ENCODE measurements at regions not wholly inside any gene's neighbourhood (a gene's known extent, or its start where the extent isn't known, plus 50 kb on each side); places are given as distances from the start of the nearest gene placed in this dataset.

DNA sequence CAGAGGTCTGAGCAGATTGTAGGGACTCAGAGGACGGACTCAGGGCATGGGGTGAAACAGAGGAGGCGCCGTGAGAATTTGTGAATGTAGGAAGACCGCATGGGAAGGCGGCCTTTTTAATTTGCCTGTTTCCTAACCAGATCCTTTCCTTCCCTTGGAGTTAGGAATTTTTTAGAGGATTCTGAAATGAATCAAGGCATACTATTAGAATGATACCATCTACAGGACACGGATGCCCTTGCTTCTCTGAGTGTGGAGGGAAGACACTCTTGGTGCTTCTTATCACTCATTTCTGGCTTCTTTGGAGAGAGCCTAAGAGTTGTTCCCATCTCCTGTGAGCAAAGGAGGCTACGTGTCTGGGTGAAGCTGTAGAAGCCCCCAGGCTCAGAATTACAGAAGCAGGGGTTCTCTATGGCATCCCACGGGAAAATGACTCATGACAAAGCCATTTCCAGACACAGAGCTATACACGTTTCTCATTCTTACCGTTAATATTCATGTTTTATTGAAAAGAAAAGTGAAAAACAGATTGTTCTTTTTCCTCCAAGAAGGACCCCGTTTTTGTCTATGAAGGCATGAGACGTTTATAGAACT, 148.5 kb downstream of the EDN3 start:
- Histone ChIP-seq H3K4me3 (ENCODE audit: insufficient read depth, low read depth, low read length) (no peak overlapping the region), H4K8ac (ENCODE audit: low read depth in 2 of 2, low read length in 2 of 2) (no peak overlapping the region), H3K79me1 (ENCODE audit: low read depth in 1 of 2, low read length in 2 of 2) (no peaks in the 10 kb centered on the region), H3K27me3 (ENCODE audit: control insufficient read depth, insufficient read depth, low read length) (no peaks in the 10 kb centered on the region), H4K5ac (ENCODE audit: low read depth, low read length) (no peak overlapping the region), H2BK15ac (ENCODE audit: low read depth, low read length) (no peak overlapping the region), H3K9ac (ENCODE audit: low read depth, low read length) (no peak overlapping the region), H3K36me3 (ENCODE audit: control insufficient read depth, insufficient read depth, low read length) (no peaks in the 10 kb centered on the region), H4K91ac (ENCODE audit: insufficient read depth, low read depth, low read length) (no peak overlapping the region), H3K9me3 (ENCODE audit: control insufficient read depth, insufficient read depth, low read length) (no peaks in the 10 kb centered on the region), H2BK20ac (ENCODE audit: low read depth, low read length) (no peak overlapping the region), H3K27ac (ENCODE audit: insufficient read depth, low read length) (no peak overlapping the region), H2AK9ac (replicated peaks; ENCODE audit: low read depth, low read length, poor library complexity) (no peak overlapping the region), H3K18ac (ENCODE audit: low read depth, low read length) (no peak overlapping the region), H3K23ac (ENCODE audit: low read depth, low read length) (no peak overlapping the region), H3K56ac (ENCODE audit: extremely low read depth, insufficient read depth, low read length) (no peak overlapping the region), H3K4ac (ENCODE audit: low read depth, low read length) (no peak overlapping the region), H2AFZ (replicated peaks; ENCODE audit: low read length, poor library complexity) (no peak overlapping the region), H2BK120ac (ENCODE audit: low read depth, low read length) (no peak overlapping the region), H3K14ac (replicated peaks; ENCODE audit: low read depth, low read length) (no peak overlapping the region), H2AK5ac (ENCODE audit: low read depth, low read length) (no peak overlapping the region), H3K4me1 (ENCODE audit: control insufficient read depth, insufficient read depth, low read length) (no peaks in the 10 kb centered on the region), H3K9me1 (ENCODE audit: insufficient read depth, low read length) (no peaks in the 10 kb centered on the region), H2BK5ac (ENCODE audit: low read depth, low read length, poor library complexity, severe bottlenecking) (no peak overlapping the region), H3K4me2 (ENCODE audit: low read depth, low read length) (no peak overlapping the region), H4K20me1 (ENCODE audit: insufficient read depth, low read length) (no peaks in the 10 kb centered on the region)
- intact Hi-C loops (cut with micrococcal nuclease) (no loop called here), dilution Hi-C loops (cut with HindIII; ENCODE audit: low sequenced_read_pairs, unreplicated experiment) (no loop called here), in situ Hi-C loops (cut with MboI; ENCODE audit: low sequenced_read_pairs) (no loop called here)
- BruUV-seq (replicated peaks): no TSS peak
- CTCF ChIA-PET: no interaction called here
- ATAC-seq (ENCODE audit: low read depth): no peak
- no peak for DNase-seq
- POLR2A ChIA-PET (ENCODE audit: unreplicated experiment): no interaction called here
- TF ChIP-seq RAD21 (IDR thresholded peaks at IDR 0.05; ENCODE audit: low read length) (no peak), ELK1 (IDR thresholded peaks at IDR 0.05; ENCODE audit: borderline replicate concordance, low read depth, low read length) (no peak), FOS (IDR thresholded peaks at IDR 0.05; ENCODE audit: low read depth, low read length) (no peak), MAZ (IDR thresholded peaks at IDR 0.05; ENCODE audit: borderline replicate concordance, low read depth, low read length) (no peak), NFE2L2 (IDR thresholded peaks at IDR 0.05; ENCODE audit: low read depth, low read length) (no peak), POLR2A (IDR thresholded peaks at IDR 0.05; ENCODE audit: low read depth, low read length) (no peak), BHLHE40 (IDR thresholded peaks at IDR 0.05; ENCODE audit: low read depth, low read length) (no peak), CHD1 (IDR thresholded peaks at IDR 0.05; ENCODE audit: low read depth, low read length) (no peak), USF2 (IDR thresholded peaks at IDR 0.05; ENCODE audit: low read depth, low read length) (no peak), MXI1 (IDR thresholded peaks at IDR 0.05; ENCODE audit: borderline replicate concordance, low read depth, low read length) (no peak), RCOR1 (IDR thresholded peaks at IDR 0.05; ENCODE audit: insufficient replicate concordance, low read length) (no peak), SMC3 (IDR thresholded peaks at IDR 0.05; ENCODE audit: low read depth, low read length) (no peak), CEBPB (IDR thresholded peaks at IDR 0.05; ENCODE audit: low read depth, low read length) (no peak)
- WGBS, 2 experiments (ENCODE audit: extremely low coverage in 2 of 2, insufficient read length in 1 of 2): no CpG with 5 or more reads among the region's 12 CpGs
